ENCODE measurements at regions not wholly inside any gene's neighbourhood (a gene's known extent, or its start where the extent isn't known, plus 50 kb on each side); places are given as distances from the start of the nearest gene placed in this dataset.

DNA sequence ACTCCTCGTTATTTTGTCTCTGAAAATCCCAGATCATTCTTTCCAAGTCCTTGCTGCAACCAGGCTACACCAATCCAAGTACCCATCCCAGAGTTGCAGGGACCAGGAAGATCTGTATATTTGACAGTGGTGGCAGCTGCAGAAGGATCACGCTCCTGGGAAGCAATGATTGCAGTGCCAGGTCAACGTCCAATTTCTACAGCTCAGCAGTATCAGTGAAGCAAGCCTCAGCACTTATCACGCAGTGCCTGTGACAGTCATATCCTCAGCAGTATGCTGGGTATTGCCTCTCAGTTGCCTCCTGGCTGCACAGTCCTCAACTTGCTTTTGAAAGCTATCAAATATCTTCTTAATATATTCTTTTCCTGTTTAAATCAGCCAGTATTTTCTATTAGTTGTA is 66.7 kb downstream of the BARHL2 start:
- TF ChIP-seq, protein P1, sequence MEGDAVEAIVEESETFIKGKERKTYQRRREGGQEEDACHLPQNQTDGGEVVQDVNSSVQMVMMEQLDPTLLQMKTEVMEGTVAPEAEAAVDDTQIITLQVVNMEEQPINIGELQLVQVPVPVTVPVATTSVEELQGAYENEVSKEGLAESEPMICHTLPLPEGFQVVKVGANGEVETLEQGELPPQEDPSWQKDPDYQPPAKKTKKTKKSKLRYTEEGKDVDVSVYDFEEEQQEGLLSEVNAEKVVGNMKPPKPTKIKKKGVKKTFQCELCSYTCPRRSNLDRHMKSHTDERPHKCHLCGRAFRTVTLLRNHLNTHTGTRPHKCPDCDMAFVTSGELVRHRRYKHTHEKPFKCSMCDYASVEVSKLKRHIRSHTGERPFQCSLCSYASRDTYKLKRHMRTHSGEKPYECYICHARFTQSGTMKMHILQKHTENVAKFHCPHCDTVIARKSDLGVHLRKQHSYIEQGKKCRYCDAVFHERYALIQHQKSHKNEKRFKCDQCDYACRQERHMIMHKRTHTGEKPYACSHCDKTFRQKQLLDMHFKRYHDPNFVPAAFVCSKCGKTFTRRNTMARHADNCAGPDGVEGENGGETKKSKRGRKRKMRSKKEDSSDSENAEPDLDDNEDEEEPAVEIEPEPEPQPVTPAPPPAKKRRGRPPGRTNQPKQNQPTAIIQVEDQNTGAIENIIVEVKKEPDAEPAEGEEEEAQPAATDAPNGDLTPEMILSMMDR (conservative IDR thresholded peaks at IDR 0.05) = no peak
- H3K27ac ChIP-seq = no peak overlapping the region

DNA sequence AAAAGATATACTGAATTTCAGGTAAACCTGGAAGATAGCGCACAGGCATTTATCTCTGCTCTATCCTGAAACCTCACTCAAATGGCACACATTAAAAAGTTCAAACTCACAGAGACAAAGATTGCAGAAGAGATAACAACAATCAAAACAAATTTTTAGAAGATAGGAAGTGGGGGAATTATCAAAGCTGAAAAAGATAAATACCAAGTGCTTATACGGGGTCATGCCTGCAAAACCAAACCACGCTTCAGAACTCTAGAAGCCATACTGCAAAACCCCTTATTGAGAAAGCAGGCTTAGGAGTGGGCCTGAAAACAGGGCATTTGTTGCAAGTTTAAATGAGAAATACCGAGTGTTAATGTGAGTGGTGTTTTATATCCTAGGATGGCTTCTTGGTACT is 76.8 kb downstream of the BARHL2 start:
- TF ChIP-seq, protein P1 (conservative IDR thresholded peaks at IDR 0.05) = no peak
- no peak overlapping the region for H3K27ac ChIP-seq

DNA sequence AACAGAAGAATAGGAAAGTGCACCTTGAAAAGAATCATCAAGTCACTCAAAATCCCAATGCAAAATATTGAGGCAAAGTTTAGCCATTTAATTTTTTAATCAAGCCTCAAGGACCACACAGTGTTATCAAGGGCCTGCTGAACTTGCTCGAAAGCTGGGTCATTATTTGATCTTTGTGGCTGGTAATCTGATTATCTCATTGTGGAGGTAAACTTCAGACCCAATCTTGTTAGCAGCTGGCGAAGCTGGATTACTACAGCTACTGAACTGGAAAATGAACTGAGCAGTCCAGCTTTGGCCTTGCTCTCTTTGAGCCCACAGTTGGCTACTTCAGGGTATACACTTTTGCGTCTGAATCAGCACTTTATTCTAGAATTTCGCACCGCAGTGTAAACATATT is 94.4 kb downstream of the BARHL2 start:
- H3K27ac ChIP-seq = no peak overlapping the region
- TF ChIP-seq, protein P1 (conservative IDR thresholded peaks at IDR 0.05) = no peak

DNA sequence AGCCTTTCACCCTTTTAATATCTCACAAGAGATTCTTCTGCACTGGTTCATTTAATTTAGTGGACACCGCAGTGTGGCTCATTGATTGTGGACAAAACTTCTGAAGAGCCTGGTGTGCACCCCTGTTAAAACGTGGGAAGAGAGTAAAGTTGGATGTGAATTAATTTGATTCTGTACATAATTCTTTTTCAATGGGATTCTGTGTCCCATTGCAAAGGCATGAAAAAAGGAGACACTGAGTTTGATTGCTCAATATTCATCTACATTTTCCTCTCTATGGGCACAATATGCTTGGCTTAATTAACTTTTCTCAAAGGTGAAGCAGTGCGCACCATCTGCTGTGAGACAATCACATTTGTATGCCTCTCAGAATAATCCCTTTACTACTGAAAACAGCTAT is 95.1 kb downstream of the BARHL2 start:
- no peak overlapping the region for H3K27ac ChIP-seq
- TF ChIP-seq, protein P1 (conservative IDR thresholded peaks at IDR 0.05) = no peak

DNA sequence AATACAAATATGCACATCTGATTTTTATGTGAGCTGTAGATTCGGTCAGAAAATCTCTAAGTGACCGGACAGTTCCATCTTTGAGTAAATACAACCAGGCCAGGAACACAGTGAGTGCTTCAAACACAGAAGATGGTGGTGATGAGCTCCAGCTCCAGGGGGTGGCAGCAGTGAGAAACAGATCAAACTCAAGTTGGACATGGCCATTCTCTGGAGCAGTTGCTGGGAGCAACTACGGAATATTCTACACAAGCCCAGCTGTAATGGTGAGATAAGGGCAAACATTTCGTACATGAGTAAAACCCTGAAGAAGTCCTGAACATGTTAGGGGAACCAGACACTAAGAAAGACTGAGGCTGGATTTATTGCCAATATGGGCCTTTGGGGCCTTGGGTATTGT is 100.7 kb downstream of the BARHL2 start:
- H3K27ac ChIP-seq = no peak overlapping the region
- TF ChIP-seq, protein P1 (conservative IDR thresholded peaks at IDR 0.05) = peak; percentile 32; the same call in 1 of the 2 replicates

DNA sequence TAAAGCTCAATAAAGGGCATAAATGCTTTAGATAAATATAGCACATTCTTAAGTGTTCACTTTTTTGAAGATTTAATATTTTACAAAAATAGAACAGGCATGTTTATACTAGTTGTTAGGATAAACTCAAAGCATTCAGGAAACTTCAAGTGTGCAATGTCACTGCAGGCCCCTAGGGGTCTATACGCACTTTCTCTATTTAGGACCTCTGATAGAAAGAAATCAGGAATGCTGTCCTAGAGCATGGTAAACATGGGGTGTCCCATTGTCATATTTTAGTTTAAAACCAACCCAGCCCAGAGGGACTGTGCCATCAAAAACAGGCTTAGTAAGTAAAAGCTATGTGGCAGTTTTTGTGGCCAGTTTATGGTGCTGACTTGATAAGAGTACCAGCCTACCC is 102.2 kb downstream of the BARHL2 start:
- H3K27ac ChIP-seq = no peak overlapping the region
- TF ChIP-seq, protein P1 (conservative IDR thresholded peaks at IDR 0.05) = peak; percentile 51

DNA sequence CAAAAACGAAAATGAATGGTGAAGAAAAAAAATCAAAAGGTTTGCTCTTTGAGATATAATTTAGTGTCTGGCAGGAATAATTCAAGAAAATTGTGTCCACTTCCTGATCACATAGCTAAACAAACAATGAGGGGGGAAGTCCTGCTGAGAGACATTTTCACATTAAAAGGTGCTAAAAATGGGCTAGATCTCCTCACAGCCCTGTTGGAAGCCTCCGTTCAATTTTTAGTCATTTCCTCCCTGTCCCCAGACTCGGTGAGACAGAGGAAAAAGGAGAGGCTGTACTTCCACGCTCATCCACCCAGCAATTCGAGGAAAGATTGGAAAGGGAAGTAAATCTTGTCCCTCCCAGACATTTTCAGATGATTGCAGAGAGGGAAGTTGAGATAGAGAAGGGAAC is 103.7 kb downstream of the BARHL2 start:
- no peak overlapping the region for H3K27ac ChIP-seq
- TF ChIP-seq, protein P1 (conservative IDR thresholded peaks at IDR 0.05) = no peak

DNA sequence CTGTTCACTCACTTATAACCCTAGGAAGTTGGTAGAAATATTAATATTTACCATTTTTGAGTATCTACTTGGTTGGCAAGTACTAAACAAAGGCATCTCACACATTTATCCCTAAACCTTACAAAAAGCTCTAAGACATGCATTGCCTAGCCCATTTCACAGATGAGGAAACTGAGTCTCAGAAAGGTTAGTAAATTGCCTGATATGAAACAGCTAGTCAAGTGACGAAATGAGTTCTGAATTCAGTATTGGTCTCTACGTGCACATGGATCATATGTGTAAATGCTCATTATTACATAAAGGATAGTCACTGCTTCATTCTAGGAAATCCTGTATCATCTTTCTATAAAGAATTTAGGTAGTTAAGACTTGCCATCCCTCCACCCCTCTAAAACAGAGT is 105.1 kb downstream of the BARHL2 start:
- H3K27ac ChIP-seq = no peak overlapping the region
- TF ChIP-seq, protein P1 (conservative IDR thresholded peaks at IDR 0.05) = no peak

Measured in VCaP (cell line).